Stimulated activated CD8-positive, alpha-beta memory T cell treated with anti-CD3 and anti-CD28 coated beads, Interleukin-7, amount 100 ng/mL, for 4 hours (primary cell): ENCODE measurements at regions not wholly inside any gene's neighbourhood (a gene's known extent, or its start where the extent isn't known, plus 50 kb on each side); places are given as distances from the start of the nearest gene placed in this dataset.

Experiments used
- DNase-seq, 2 donors: peaks; one replicate each; pipeline ENCODE4 v3.0.0-alpha.2; 2020; ENCODE audit warnings: low read depth in 2 of 2

- no peak for DNase-seq
Observed at GRCh38 chr14:100399052-100399849, 76.1 kb downstream of the SLC25A47 start.

- DNase-seq, result no peak
Observed at GRCh38 chr14:100400115-100400514, 77.0 kb downstream of the SLC25A47 start.

- DNase-seq, result no peak
Observed at GRCh38 chr14:100401031-100401692, 78.0 kb downstream of the SLC25A47 start.

GRCh38 chr14:100401792-100402191, 78.7 kb downstream of the SLC25A47 start:
- no peak for DNase-seq

GRCh38 chr14:100402631-100403030, 79.5 kb downstream of the SLC25A47 start:
- no peak for DNase-seq

GRCh38 chr14:100403105-100403504, 80.0 kb downstream of the SLC25A47 start:
- DNase-seq, result no peak

- DNase-seq, result no peak
Observed at GRCh38 chr14:100403802-100404365, 80.7 kb downstream of the SLC25A47 start.

GRCh38 chr14:100404419-100404818, 81.3 kb downstream of the SLC25A47 start:
- DNase-seq, result no peak

GRCh38 chr14:100405760-100406455, 82.8 kb downstream of the SLC25A47 start:
- DNase-seq, result no peak

- DNase-seq, result peak in 1 of 2 donors; percentile 16
Observed at GRCh38 chr14:100406505-100407131, 83.5 kb downstream of the SLC25A47 start.

- no peak for DNase-seq
Observed at GRCh38 chr14:100407376-100408102, 84.4 kb downstream of the SLC25A47 start.

GRCh38 chr14:100408350-100409002, 85.3 kb downstream of the SLC25A47 start:
- no peak for DNase-seq

- DNase-seq, result no peak
Observed at GRCh38 chr14:100409003-100409360, 85.8 kb downstream of the SLC25A47 start.

- no peak for DNase-seq
Observed at GRCh38 chr14:100409651-100410050, 86.5 kb downstream of the SLC25A47 start.

- no peak for DNase-seq
Observed at GRCh38 chr14:100410056-100410565, 87.0 kb downstream of the SLC25A47 start.

GRCh38 chr14:100413699-100414098, 90.6 kb downstream of the SLC25A47 start:
- no peak for DNase-seq

GRCh38 chr14:100415226-100415625, 92.1 kb downstream of the SLC25A47 start:
- no peak for DNase-seq

GRCh38 chr14:100416081-100416680, 93.0 kb downstream of the SLC25A47 start:
- DNase-seq, result no peak

- DNase-seq, result no peak
Observed at GRCh38 chr14:100416921-100417860, 94.1 kb downstream of the SLC25A47 start.
